ENCODE measurements at regions not wholly inside any gene's neighbourhood (a gene's known extent, or its start where the extent isn't known, plus 50 kb on each side); places are given as distances from the start of the nearest gene placed in this dataset.

DNA sequence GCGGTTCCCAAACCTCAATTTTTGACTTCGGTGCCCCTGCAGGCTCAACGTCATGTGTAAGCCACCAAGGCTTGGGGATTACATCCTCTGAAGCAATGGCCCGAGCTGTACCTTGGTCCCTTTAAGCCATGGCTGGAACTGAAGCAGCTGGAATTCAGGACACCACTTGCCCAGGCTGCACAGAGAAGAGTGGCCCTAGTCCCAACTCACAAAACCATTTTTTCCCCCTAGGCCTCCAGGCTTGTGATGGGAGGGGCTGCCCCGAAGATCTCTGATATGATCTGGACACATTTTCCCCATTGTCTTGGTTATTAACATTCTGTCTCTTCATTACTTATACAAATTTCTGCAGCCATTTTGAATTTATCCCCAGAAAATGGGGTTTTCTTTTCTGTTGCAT, 233.3 kb upstream of the ADGRL4 start:
- WGBS, 2 experiments (ENCODE audit: extremely low coverage in 1 of 2, insufficient coverage in 1 of 2, insufficient read length in 1 of 2, insufficient replicate concordance in 2 of 2, low coverage in 1 of 2, low lambda C conversion rate in 2 of 2, missing lambda C conversion rate in 1 of 2) = 95% methylated on average over 5 of the region's 5 CpGs; no CpG with 5 or more reads in 1 of the 2 experiments
- Histone ChIP-seq H2BK15ac (ENCODE audit: low read length) (no peak overlapping the region), H2BK120ac (replicated peaks; ENCODE audit: low read depth, low read length) (no peak overlapping the region), H3K27ac (ENCODE audit: low read depth, low read length) (no peak overlapping the region), H3K79me2 (ENCODE audit: control insufficient read depth in 1 of 2, insufficient read depth in 2 of 2, low read length in 2 of 2) (no peaks in the 10 kb centered on the region), H3K4me1 (replicated peaks in 1 of 4; ENCODE audit: control insufficient read depth in 3 of 4, insufficient read depth in 4 of 4, low read length in 3 of 4) (peaks cover 0 to 8% (median 2%) of the 10 kb centered on the region in 4 experiments; a peak in 3 of 7 replicates), H4K20me1 (replicated peaks in 1 of 2; ENCODE audit: control insufficient read depth in 1 of 2, insufficient read depth in 2 of 2, low read length in 2 of 2) (no peaks in the 10 kb centered on the region), H4K5ac (ENCODE audit: insufficient read length, low read depth, low read length) (no peak overlapping the region), H2BK5ac (ENCODE audit: low read depth, low read length) (no peak overlapping the region), H3K56ac (replicated peaks; ENCODE audit: insufficient read length, low read depth, low read length) (no peak overlapping the region), H3K18ac (ENCODE audit: extremely low read depth, low read length) (no peak overlapping the region), H3K14ac (ENCODE audit: insufficient read length) (no peak overlapping the region), H3K23ac (ENCODE audit: insufficient read length) (no peak overlapping the region), H2AFZ (ENCODE audit: low read length) (no peak overlapping the region), H2BK12ac (ENCODE audit: low read depth, low read length) (no peak overlapping the region), H4K8ac (ENCODE audit: extremely low read depth, insufficient read depth, low read length) (no peak overlapping the region), H3K27me3 (replicated peaks in 1 of 4; ENCODE audit: control insufficient read depth in 3 of 4, extremely low read depth in 1 of 4, insufficient read depth in 3 of 4, low read length in 3 of 4) (no peaks in the 10 kb centered on the region), H4K91ac (replicated peaks; ENCODE audit: insufficient read length, low read length) (no peak overlapping the region), H3K4me3 (ENCODE audit: extremely low read depth in 1 of 4, insufficient read depth in 2 of 4, low read depth in 3 of 4, low read length in 4 of 4) (no peak overlapping the region), H3K4me2 (ENCODE audit: insufficient read depth in 1 of 2, low read depth in 2 of 2, low read length in 2 of 2) (no peak overlapping the region), H3K23me2 (ENCODE audit: low read depth, low read length) (no peaks in the 10 kb centered on the region), H3K9me3 (ENCODE audit: insufficient read depth in 2 of 2, low read depth in 1 of 2, low read length in 1 of 2) (peaks cover 8 to 9% of the 10 kb centered on the region in 2 experiments; a peak in 2 of 4 replicates), H3K4ac (replicated peaks; ENCODE audit: insufficient read length, low read depth, low read length) (no peak overlapping the region), H2AK5ac (ENCODE audit: low read depth, low read length) (no peak overlapping the region), H3K9ac (replicated peaks in 1 of 4; ENCODE audit: extremely low read depth in 1 of 4, low read depth in 3 of 4, low read length in 3 of 4) (no peak overlapping the region), H3K36me3 (ENCODE audit: control insufficient read depth in 2 of 4, insufficient read depth in 4 of 4, low read length in 3 of 4) (no peaks in the 10 kb centered on the region), H2BK20ac (ENCODE audit: low read length) (no peak overlapping the region), H3K79me1 (ENCODE audit: low read depth, low read length) (no peaks in the 10 kb centered on the region)
- CTCF ChIA-PET (ENCODE audit: partially characterized antibody) = no interaction called here
- POLR2A ChIA-PET (ENCODE audit: partially characterized antibody) = no interaction called here
- FAIRE-seq = no peak
- DNase-seq (ENCODE audit: low read depth in 1 of 2, low spot score in 2 of 2) = no peak
- TF ChIP-seq SAP30 (IDR thresholded peaks at IDR 0.05; ENCODE audit: insufficient read depth, insufficient replicate concordance, low read length) = no peak
- no peak for TF ChIP-seq EZH2 (IDR thresholded peaks at IDR 0.05; ENCODE audit: low read depth, low read length, severe bottlenecking)
- TF ChIP-seq CHD1 (IDR thresholded peaks at IDR 0.05; ENCODE audit: low read depth, low read length) = no peak
- TF ChIP-seq BRCA1 (IDR thresholded peaks at IDR 0.05; ENCODE audit: low read depth, low read length) = no peak
- no peak for TF ChIP-seq MAFK (IDR thresholded peaks at IDR 0.05; ENCODE audit: low read depth, low read length)
- no peak for TF ChIP-seq POLR2AphosphoS5 (IDR thresholded peaks at IDR 0.05; ENCODE audit: low read depth, low read length)
- TF ChIP-seq TAF7 (optimal IDR thresholded peaks at IDR 0.05; ENCODE audit: borderline replicate concordance, low read depth, low read length) = no peak
- TF ChIP-seq YY1 (IDR thresholded peaks at IDR 0.05; ENCODE audit: low read depth, low read length) = no peak
- no peak for TF ChIP-seq RNF2 (IDR thresholded peaks at IDR 0.05; ENCODE audit: borderline replicate concordance, low read depth, low read length, missing control alignments, poor library complexity, severe bottlenecking)
- no peak for TF ChIP-seq SUZ12 (IDR thresholded peaks at IDR 0.05; ENCODE audit: low read length)
- no peak for TF ChIP-seq KDM4A (IDR thresholded peaks at IDR 0.05; ENCODE audit: low read depth, low read length, severe bottlenecking)
- TF ChIP-seq GTF2F1 (IDR thresholded peaks at IDR 0.05; ENCODE audit: borderline replicate concordance, low read depth, low read length) = no peak
- TF ChIP-seq EGR1 (IDR thresholded peaks at IDR 0.05; ENCODE audit: borderline replicate concordance, low read depth, low read length) = no peak
- no peak for TF ChIP-seq JUND (IDR thresholded peaks at IDR 0.05; ENCODE audit: low read length)
- TF ChIP-seq SIN3A (conservative IDR thresholded peaks at IDR 0.05 in 1 of 2, IDR thresholded peaks at IDR 0.05 in 1 of 2; ENCODE audit: low read depth in 1 of 2, low read length in 2 of 2) = no peak

Data from H1 (cell line).